Psoas muscle (tissue), 7 donors: ENCODE measurements at regions not wholly inside any gene's neighbourhood (a gene's known extent, or its start where the extent isn't known, plus 50 kb on each side); places are given as distances from the start of the nearest gene placed in this dataset.
A peak's percentile ranks its signal among the peaks of the same experiment; 100 is the strongest.
"Not testable (repeated sequence)": the region's sequence is repeated elsewhere in the genome, so short reads cannot be mapped to it uniquely, and the experiment has no call there.

Source experiments
- ATAC-seq, 4 donors: fragments of 200-7000 bp; cut with Tn5 transposase; one replicate each; pipeline ENCODE4 v1.9.1; 2020; ENCODE audit warnings: moderate library complexity in 3 of 4, mild to moderate bottlenecking in 2 of 4
- DNase-seq, 2 donors: peaks; one replicate each; pipeline ENCODE4 v3.0.0-alpha.2; 2020
- H3K27ac ChIP-seq: fragments of 200-600 bp; one replicate; pipeline ENCODE4 v1.8.0; 2022
- H3K27me3 ChIP-seq, 3 donors: fragments of 200-600 bp in 1 of 3; one replicate each; pipeline versions ENCODE4 v1.6.1 to v1.8.0; 2013 to 2022; ENCODE audit warnings: low read length in 2 of 3, mild to moderate bottlenecking in 2 of 3, moderate library complexity in 1 of 3; ENCODE audit not compliant: insufficient read depth in 3 of 3
- H3K36me3 ChIP-seq, 2 donors: fragments of 200-600 bp in 1 of 2; one replicate each; pipeline versions ENCODE4 v1.6.1 to v1.8.0; 2013 to 2022; ENCODE audit warnings: low read depth in 1 of 2, mild to moderate bottlenecking in 1 of 2, moderate library complexity in 1 of 2; ENCODE audit not compliant: insufficient read depth in 1 of 2
- H3K4me1 ChIP-seq: fragments of 200-600 bp; one replicate; pipeline ENCODE4 v1.8.0; 2022
- H3K4me3 ChIP-seq: fragments of 200-600 bp; one replicate; pipeline ENCODE4 v1.8.0; 2022; ENCODE audit warnings: mild to moderate bottlenecking
- H3K9me3 ChIP-seq: fragments of 200-600 bp; one replicate; pipeline ENCODE4 v1.8.0; 2022
- whole genome bisulfite sequencing, 3 donors: extraction: QIAGEN DNeasy Blood & Tissue Kit; methylation state at CpG; one replicate each; pipeline versions ENCODE4 v1.1.6 to v1.1.7; 2013; 5-methylcytosine and 5-hydroxymethylcytosine counted together
- intact Hi-C, 2 donors: fragments of 100-400 bp; cut with DNase I; formaldehyde crosslinking; loops; one replicate each; pipeline versions ENCODE4 v1.11.0 to v1.14.2; 2022
- TF ChIP-seq, protein P1 (sequence below): fragments of 200-600 bp; IDR thresholded peaks from one replicate; pipeline ENCODE4 v1.8.0; 2022; ENCODE audit warnings: antibody characterized with exemption
- donor health status: healthy with polysubstance abuse.
- donor health status: DM: no; HTN: no; CAD: no; lungs with moderate emphysema.
- donor health status: Bipolar disorder and iron deficiency.
- donor health status: healthy.
- donor health status: DM: yes; HTN: yes; CAD: no.
- donor health status: DM: no; HTN: no; CAD: no.
- donor health status: DM: yes; HTN: yes; CAD: no.

DNA sequence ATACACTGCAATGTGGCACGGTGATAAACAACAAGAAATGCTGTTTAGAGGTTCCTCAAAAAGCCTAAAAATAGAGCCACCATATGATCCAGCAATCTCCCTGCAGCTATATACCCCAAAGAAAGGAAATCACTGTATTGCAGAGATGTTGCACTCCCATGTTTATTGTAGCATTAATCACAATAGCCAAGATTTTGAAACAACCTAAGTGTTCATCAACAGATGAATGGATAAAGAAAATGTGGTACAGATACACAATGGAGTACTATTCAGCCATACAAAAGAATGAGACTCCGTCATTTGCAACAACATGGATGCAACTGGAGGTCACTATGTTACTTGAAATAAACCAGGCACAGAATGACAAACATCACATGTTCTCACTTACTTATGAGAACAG is 365.8 kb upstream of the DIPK2B start:
- no peaks in the 10 kb centered on the region for H3K36me3 ChIP-seq
- H3K27ac ChIP-seq = no peak overlapping the region
- ATAC-seq (no peak), DNase-seq (no peak)
- peaks cover 0 to 9% (median 0%) of the 10 kb centered on the region in 3 donors for H3K27me3 ChIP-seq
- no peaks in the 10 kb centered on the region for H3K9me3 ChIP-seq
- no peaks in the 10 kb centered on the region for H3K4me1 ChIP-seq
- intact Hi-C loops = no loop called here
- H3K4me3 ChIP-seq = no peak overlapping the region
- 79 to 85% (median 83%) methylated on average over 2 of the region's 2 CpGs for WGBS, 3 donors
- TF ChIP-seq, protein P1, sequence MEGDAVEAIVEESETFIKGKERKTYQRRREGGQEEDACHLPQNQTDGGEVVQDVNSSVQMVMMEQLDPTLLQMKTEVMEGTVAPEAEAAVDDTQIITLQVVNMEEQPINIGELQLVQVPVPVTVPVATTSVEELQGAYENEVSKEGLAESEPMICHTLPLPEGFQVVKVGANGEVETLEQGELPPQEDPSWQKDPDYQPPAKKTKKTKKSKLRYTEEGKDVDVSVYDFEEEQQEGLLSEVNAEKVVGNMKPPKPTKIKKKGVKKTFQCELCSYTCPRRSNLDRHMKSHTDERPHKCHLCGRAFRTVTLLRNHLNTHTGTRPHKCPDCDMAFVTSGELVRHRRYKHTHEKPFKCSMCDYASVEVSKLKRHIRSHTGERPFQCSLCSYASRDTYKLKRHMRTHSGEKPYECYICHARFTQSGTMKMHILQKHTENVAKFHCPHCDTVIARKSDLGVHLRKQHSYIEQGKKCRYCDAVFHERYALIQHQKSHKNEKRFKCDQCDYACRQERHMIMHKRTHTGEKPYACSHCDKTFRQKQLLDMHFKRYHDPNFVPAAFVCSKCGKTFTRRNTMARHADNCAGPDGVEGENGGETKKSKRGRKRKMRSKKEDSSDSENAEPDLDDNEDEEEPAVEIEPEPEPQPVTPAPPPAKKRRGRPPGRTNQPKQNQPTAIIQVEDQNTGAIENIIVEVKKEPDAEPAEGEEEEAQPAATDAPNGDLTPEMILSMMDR = no peak

DNA sequence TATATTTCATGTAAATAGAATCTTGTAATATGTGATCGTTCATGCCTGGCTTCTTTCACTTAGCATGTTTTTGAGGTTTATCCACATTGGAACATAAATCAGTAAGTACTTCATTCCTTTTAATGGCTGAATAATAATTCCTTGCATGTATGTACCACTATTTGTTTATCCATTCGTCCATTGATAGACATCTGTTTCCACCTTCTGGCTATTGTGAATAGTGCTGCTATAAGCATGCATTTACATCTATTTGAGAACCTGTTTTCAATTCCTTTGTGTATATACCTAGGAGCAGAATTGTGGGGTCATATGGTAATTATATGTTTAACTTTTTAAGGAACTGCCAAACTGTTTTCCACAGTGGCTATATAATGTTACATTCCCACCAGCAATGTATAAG is 356.7 kb upstream of the DIPK2B start:
- Histone ChIP-seq H3K9me3 (no peaks in the 10 kb centered on the region), H3K4me3 (no peak overlapping the region), H3K4me1 (no peaks in the 10 kb centered on the region), H3K36me3 (no peaks in the 10 kb centered on the region), H3K27me3 (peaks cover 0 to 16% (median 0%) of the 10 kb centered on the region in 3 donors), H3K27ac (no peak overlapping the region)
- TF ChIP-seq, protein P1 = peak; percentile 31
- 31 to 78% (median 44%) methylated on average over 2 of the region's 2 CpGs for WGBS, 3 donors
- ATAC-seq (no peak), DNase-seq (no peak)
- intact Hi-C loops = loop anchor here in 1 of 2 donors (5.0 kb wide), 1 partner anchor 235 kb away; no protein-coding TSS in a partner anchor

DNA sequence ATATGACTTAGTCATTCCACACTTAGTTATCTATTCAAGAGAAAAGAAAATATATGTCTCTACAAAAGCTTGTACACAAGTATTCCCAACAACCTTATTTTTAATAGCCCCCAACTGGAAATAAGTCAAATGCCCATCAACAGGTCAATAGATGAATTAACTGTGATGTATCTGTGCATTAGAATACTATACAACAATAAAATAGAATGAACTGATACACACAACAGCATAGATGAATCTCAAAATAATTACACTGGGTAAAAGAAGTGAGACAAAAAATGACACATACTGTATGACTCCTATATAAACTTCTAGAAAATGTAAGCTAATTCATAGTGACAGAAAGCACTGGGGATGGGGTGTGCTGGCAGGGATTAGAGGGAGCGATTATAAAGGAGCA is 354.1 kb upstream of the DIPK2B start:
- H3K4me3 ChIP-seq = no peak overlapping the region
- H3K36me3 ChIP-seq = no peaks in the 10 kb centered on the region
- H3K9me3 ChIP-seq = no peaks in the 10 kb centered on the region
- TF ChIP-seq, protein P1 = no peak
- DNase-seq = no peak
- ATAC-seq = no peak
- intact Hi-C loops = loop anchor here in 1 of 2 donors (5.0 kb wide), 1 partner anchor 232 kb away; no protein-coding TSS in a partner anchor
- peaks cover 0 to 15% (median 0%) of the 10 kb centered on the region in 3 donors for H3K27me3 ChIP-seq
- WGBS, 3 donors = 84 to 98% (median 95%) methylated on average over 1 of the region's 1 CpG
- no peaks in the 10 kb centered on the region for H3K4me1 ChIP-seq
- no peak overlapping the region for H3K27ac ChIP-seq

DNA sequence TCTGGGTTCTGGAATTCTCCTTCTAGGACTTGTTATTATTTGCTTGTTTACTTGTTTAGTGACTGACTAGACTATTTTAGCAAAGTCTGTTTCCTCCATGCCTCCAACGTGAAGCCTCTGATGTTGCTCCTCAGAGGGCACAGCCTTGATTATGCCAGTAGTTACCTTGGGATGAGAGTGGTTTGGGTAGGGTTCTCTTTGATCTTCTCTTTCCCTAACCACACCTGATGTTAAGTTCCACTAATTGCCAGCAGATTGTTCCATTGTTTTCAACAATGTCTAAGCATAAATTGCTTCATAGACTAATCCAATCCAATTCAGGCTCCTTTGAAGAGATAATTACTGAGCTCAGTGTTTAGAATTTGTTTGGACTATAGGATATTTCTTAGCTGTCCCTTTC is 352.7 kb upstream of the DIPK2B start:
- H3K4me3 ChIP-seq = no peak overlapping the region
- 46 to 68% (median 64%) methylated on average over 1 of the region's 1 CpG for WGBS, 3 donors
- no peak for ATAC-seq
- intact Hi-C loops = no loop called here
- no peak overlapping the region for H3K27ac ChIP-seq
- no peaks in the 10 kb centered on the region for H3K36me3 ChIP-seq
- H3K9me3 ChIP-seq = no peaks in the 10 kb centered on the region
- peaks cover 0 to 15% (median 0%) of the 10 kb centered on the region in 3 donors for H3K27me3 ChIP-seq
- TF ChIP-seq, protein P1 = no peak
- H3K4me1 ChIP-seq = no peaks in the 10 kb centered on the region
- DNase-seq = no peak

DNA sequence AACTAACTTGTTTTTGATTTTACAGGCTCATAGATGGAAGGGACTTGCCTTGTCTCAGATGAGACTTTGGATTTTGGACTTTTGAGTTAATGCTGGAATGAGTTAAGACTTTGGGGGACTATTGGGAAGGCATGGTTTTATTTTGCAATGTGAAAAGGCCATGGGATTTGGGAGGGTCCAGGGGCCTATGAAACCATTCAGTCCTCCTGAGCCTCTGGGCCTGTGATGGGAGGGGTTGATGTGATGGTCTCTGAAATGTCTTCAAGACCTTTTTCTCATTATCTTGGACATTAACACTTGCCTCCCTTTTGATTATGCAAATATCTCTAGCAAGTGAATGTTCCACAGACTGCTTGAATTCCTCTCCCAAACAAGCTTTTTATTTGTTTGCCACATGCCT is 346.0 kb upstream of the DIPK2B start:
- H3K9me3 ChIP-seq, H3K27me3 ChIP-seq, intact Hi-C loops, H3K4me1 ChIP-seq, DNase-seq, H3K36me3 ChIP-seq, H3K27ac ChIP-seq, H3K4me3 ChIP-seq, ATAC-seq: not testable (repeated sequence)
